Endothelial cell (in vitro differentiated cells): ENCODE measurements at regions not wholly inside any gene's neighbourhood (a gene's known extent, or its start where the extent isn't known, plus 50 kb on each side); places are given as distances from the start of the nearest gene placed in this dataset.

Experiments used
- DNase-seq: peaks from one replicate; pipeline ENCODE4 v3.0.0; 2021; ENCODE audit warnings: low spot score
- H3K27ac Mint-ChIP-seq: one replicate; pipeline ENCODE4 v1.8.0; 2021; ENCODE audit warnings: mixed read lengths, inconsistent platforms; ENCODE audit not compliant: unreplicated experiment
- H3K27me3 Mint-ChIP-seq: one replicate; pipeline ENCODE4 v1.8.0; 2021; ENCODE audit warnings: mild to moderate bottlenecking, moderate library complexity, mixed read lengths, inconsistent platforms; ENCODE audit not compliant: unreplicated experiment
- H3K36me3 Mint-ChIP-seq: one replicate; pipeline ENCODE4 v1.8.0; 2021; ENCODE audit warnings: mild to moderate bottlenecking, low read depth, mixed read lengths, inconsistent platforms; ENCODE audit not compliant: unreplicated experiment
- H3K4me1 Mint-ChIP-seq: one replicate; pipeline ENCODE4 v1.8.0; 2021; ENCODE audit warnings: mild to moderate bottlenecking, mixed read lengths, inconsistent platforms; ENCODE audit not compliant: unreplicated experiment
- H3K4me3 Mint-ChIP-seq: one replicate; pipeline ENCODE4 v1.8.0; 2021; ENCODE audit warnings: mild to moderate bottlenecking, mixed read lengths, inconsistent platforms; ENCODE audit not compliant: unreplicated experiment
- H3K9me3 Mint-ChIP-seq: one replicate; pipeline ENCODE4 v1.8.0; 2021; ENCODE audit warnings: mixed read lengths, inconsistent platforms; ENCODE audit not compliant: unreplicated experiment
- CTCF ChIP-seq: fragments of 200-600 bp; sonication (generic); IDR thresholded peaks from one replicate; pipeline ENCODE4 v1.5.0; 2021; ENCODE audit warnings: antibody characterized with exemption; ENCODE audit not compliant: unreplicated experiment

- H3K27ac Mint-ChIP-seq, result no peak overlapping the region
- no peaks in the 10 kb centered on the region for H3K27me3 Mint-ChIP-seq
- TF ChIP-seq CTCF, result no peak
- no peak overlapping the region for H3K4me3 Mint-ChIP-seq
- no peak for DNase-seq
- H3K9me3 Mint-ChIP-seq, result no peaks in the 10 kb centered on the region
- no peaks in the 10 kb centered on the region for H3K4me1 Mint-ChIP-seq
- no peaks in the 10 kb centered on the region for H3K36me3 Mint-ChIP-seq
These were observed 120.7 kb upstream of the CTAGE1 start for GRCh38 chr18:22538426-22538825.

GRCh38 chr18:22539051-22539765 lies 121.5 kb upstream of the CTAGE1 start:
- no peak for TF ChIP-seq CTCF
- DNase-seq, result no peak
- no peaks in the 10 kb centered on the region for H3K27me3 Mint-ChIP-seq
- H3K4me1 Mint-ChIP-seq, result no peaks in the 10 kb centered on the region
- H3K36me3 Mint-ChIP-seq, result no peaks in the 10 kb centered on the region
- H3K4me3 Mint-ChIP-seq, result no peak overlapping the region
- no peak overlapping the region for H3K27ac Mint-ChIP-seq
- no peaks in the 10 kb centered on the region for H3K9me3 Mint-ChIP-seq

GRCh38 chr18:22541232-22541631 lies 123.5 kb upstream of the CTAGE1 start:
- DNase-seq, result no peak
- Mint-ChIP-seq H3K9me3 (no peaks in the 10 kb centered on the region), H3K4me1 (no peaks in the 10 kb centered on the region), H3K36me3 (no peaks in the 10 kb centered on the region), H3K4me3 (no peak overlapping the region), H3K27me3 (no peaks in the 10 kb centered on the region), H3K27ac (no peak overlapping the region)
- no peak for TF ChIP-seq CTCF

GRCh38 chr18:22542406-22542835 lies 124.7 kb upstream of the CTAGE1 start:
- Mint-ChIP-seq H3K4me1 (no peaks in the 10 kb centered on the region), H3K27me3 (no peaks in the 10 kb centered on the region), H3K4me3 (no peak overlapping the region), H3K36me3 (no peaks in the 10 kb centered on the region), H3K27ac (no peak overlapping the region), H3K9me3 (no peaks in the 10 kb centered on the region)
- TF ChIP-seq CTCF, result no peak
- DNase-seq, result no peak

GRCh38 chr18:22543769-22544168 lies 126.1 kb upstream of the CTAGE1 start:
- H3K4me1 Mint-ChIP-seq, result no peaks in the 10 kb centered on the region
- TF ChIP-seq CTCF, result no peak
- no peak overlapping the region for H3K27ac Mint-ChIP-seq
- DNase-seq, result no peak
- no peaks in the 10 kb centered on the region for H3K27me3 Mint-ChIP-seq
- no peaks in the 10 kb centered on the region for H3K9me3 Mint-ChIP-seq
- H3K4me3 Mint-ChIP-seq, result no peak overlapping the region
- no peaks in the 10 kb centered on the region for H3K36me3 Mint-ChIP-seq
